ENCODE measurements at regions not wholly inside any gene's neighbourhood (a gene's known extent, or its start where the extent isn't known, plus 50 kb on each side); places are given as distances from the start of the nearest gene placed in this dataset.

- Histone ChIP-seq H2BK5ac (ENCODE audit: low read depth, low read length, poor library complexity, severe bottlenecking) (no peak overlapping the region), H3K79me1 (ENCODE audit: low read depth in 1 of 2, low read length in 2 of 2) (no peaks in the 10 kb centered on the region), H2AK5ac (ENCODE audit: low read depth, low read length) (no peak overlapping the region), H3K9ac (ENCODE audit: low read depth, low read length) (no peak overlapping the region), H4K5ac (ENCODE audit: low read depth, low read length) (no peak overlapping the region), H3K18ac (ENCODE audit: low read depth, low read length) (no peak overlapping the region), H3K27ac (ENCODE audit: insufficient read depth, low read length) (no peak overlapping the region), H2BK20ac (ENCODE audit: low read depth, low read length) (no peak overlapping the region), H3K27me3 (ENCODE audit: control insufficient read depth, insufficient read depth, low read length) (no peaks in the 10 kb centered on the region), H4K20me1 (ENCODE audit: insufficient read depth, low read length) (no peaks in the 10 kb centered on the region), H3K4me2 (ENCODE audit: low read depth, low read length) (no peak overlapping the region), H4K91ac (ENCODE audit: insufficient read depth, low read depth, low read length) (no peak overlapping the region), H3K36me3 (ENCODE audit: control insufficient read depth, insufficient read depth, low read length) (no peaks in the 10 kb centered on the region), H3K4me3 (ENCODE audit: insufficient read depth, low read depth, low read length) (no peak overlapping the region), H3K9me1 (ENCODE audit: insufficient read depth, low read length) (no peaks in the 10 kb centered on the region), H3K4ac (ENCODE audit: low read depth, low read length) (no peak overlapping the region), H4K8ac (ENCODE audit: low read depth in 2 of 2, low read length in 2 of 2) (no peak overlapping the region), H3K9me3 (ENCODE audit: control insufficient read depth, insufficient read depth, low read length) (peaks cover 32% of the 10 kb centered on the region), H3K4me1 (ENCODE audit: control insufficient read depth, insufficient read depth, low read length) (no peaks in the 10 kb centered on the region), H3K56ac (ENCODE audit: extremely low read depth, insufficient read depth, low read length) (no peak overlapping the region), H3K23ac (ENCODE audit: low read depth, low read length) (no peak overlapping the region), H2AK9ac (replicated peaks; ENCODE audit: low read depth, low read length, poor library complexity) (no peak overlapping the region), H2AFZ (replicated peaks; ENCODE audit: low read length, poor library complexity) (no peak overlapping the region), H2BK15ac (ENCODE audit: low read depth, low read length) (no peak overlapping the region), H3K14ac (replicated peaks; ENCODE audit: low read depth, low read length) (no peak overlapping the region), H2BK120ac (ENCODE audit: low read depth, low read length) (no peak overlapping the region)
- intact Hi-C loops (cut with micrococcal nuclease) (no loop called here), dilution Hi-C loops (cut with HindIII; ENCODE audit: low sequenced_read_pairs, unreplicated experiment) (no loop called here), in situ Hi-C loops (cut with MboI; ENCODE audit: low sequenced_read_pairs) (no loop called here)
- 67% methylated on average over 3 of the region's 14 CpGs; no CpG with 5 or more reads in 1 of the 2 experiments for WGBS, 2 experiments (ENCODE audit: extremely low coverage in 2 of 2, insufficient read length in 1 of 2)
- TF ChIP-seq POLR2A (IDR thresholded peaks at IDR 0.05; ENCODE audit: low read depth, low read length) (no peak), SMC3 (IDR thresholded peaks at IDR 0.05; ENCODE audit: low read depth, low read length) (no peak), ELK1 (IDR thresholded peaks at IDR 0.05; ENCODE audit: borderline replicate concordance, low read depth, low read length) (no peak), RAD21 (IDR thresholded peaks at IDR 0.05; ENCODE audit: low read length) (no peak), NFE2L2 (IDR thresholded peaks at IDR 0.05; ENCODE audit: low read depth, low read length) (no peak), MXI1 (IDR thresholded peaks at IDR 0.05; ENCODE audit: borderline replicate concordance, low read depth, low read length) (no peak), CTCF (conservative IDR thresholded peaks at IDR 0.05; ENCODE audit: low read depth, low read length) (no peak), CHD1 (IDR thresholded peaks at IDR 0.05; ENCODE audit: low read depth, low read length) (no peak), CEBPB (IDR thresholded peaks at IDR 0.05; ENCODE audit: low read depth, low read length) (no peak), BHLHE40 (IDR thresholded peaks at IDR 0.05; ENCODE audit: low read depth, low read length) (no peak), MAZ (IDR thresholded peaks at IDR 0.05; ENCODE audit: borderline replicate concordance, low read depth, low read length) (no peak), RCOR1 (IDR thresholded peaks at IDR 0.05; ENCODE audit: insufficient replicate concordance, low read length) (no peak), MAFK (IDR thresholded peaks at IDR 0.05; ENCODE audit: low read depth, low read length) (no peak), FOS (IDR thresholded peaks at IDR 0.05; ENCODE audit: low read depth, low read length) (no peak), RFX5 (IDR thresholded peaks at IDR 0.05; ENCODE audit: low read depth, low read length) (no peak), USF2 (IDR thresholded peaks at IDR 0.05; ENCODE audit: low read depth, low read length) (no peak)
- CTCF ChIA-PET: no interaction called here
- POLR2A ChIA-PET (ENCODE audit: unreplicated experiment): no interaction called here
- DNase-seq (no peak), ATAC-seq (ENCODE audit: low read depth) (no peak)
- no TSS peak for BruUV-seq (replicated peaks)
Measured at GRCh38 chr2:16102358-16102975, 162.1 kb downstream of the MYCN start.

Measured in IMR-90 (cell line).